Kidney capillary endothelial cell (primary cell): ENCODE measurements at regions not wholly inside any gene's neighbourhood (a gene's known extent, or its start where the extent isn't known, plus 50 kb on each side); places are given as distances from the start of the nearest gene placed in this dataset.

Source experiments
- DNase-seq: peaks from one replicate; pipeline ENCODE4 v3.0.0-alpha.2; 2018; ENCODE audit warnings: low spot score

DNA sequence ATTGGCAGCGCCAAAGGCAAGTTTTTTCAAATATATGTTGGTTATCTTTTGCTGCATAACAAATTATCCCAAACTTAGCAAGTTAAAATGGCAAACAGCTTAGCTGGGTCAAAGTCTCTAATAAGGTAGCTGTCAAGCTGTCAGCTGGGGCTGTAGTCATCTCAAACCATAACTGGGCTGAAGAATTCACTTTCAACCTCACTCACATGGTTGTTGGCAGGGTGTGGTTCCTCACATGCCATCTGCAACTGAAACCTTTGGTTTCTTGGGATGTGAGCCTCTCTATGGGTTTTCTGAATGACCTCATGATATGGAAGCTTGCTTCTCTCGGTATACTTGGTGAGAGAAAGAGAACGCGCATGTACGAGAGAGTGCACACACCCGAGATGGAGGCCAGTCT is 125.4 kb downstream of the LRIG3 start:
- no peak for DNase-seq

DNA sequence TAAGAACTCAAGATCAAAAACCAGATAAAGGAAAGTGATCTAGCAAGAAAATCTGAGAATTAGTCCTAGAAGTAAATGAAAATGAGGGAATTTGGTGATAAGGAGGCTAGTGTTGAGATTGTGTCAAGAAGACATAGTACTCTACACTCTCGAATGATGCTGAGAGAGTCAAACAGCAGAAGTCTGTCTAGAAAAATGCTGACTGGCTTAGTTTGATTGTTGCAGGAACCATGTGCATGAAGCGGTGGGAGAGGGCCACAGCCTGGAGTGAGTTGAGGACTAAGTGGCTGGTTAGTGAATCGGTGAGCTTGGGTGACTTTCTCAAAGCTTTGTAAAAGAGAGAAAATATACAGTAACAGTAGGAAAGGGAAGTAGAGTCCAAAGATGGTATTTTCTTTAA is 124.5 kb downstream of the LRIG3 start:
- DNase-seq = no peak

DNA sequence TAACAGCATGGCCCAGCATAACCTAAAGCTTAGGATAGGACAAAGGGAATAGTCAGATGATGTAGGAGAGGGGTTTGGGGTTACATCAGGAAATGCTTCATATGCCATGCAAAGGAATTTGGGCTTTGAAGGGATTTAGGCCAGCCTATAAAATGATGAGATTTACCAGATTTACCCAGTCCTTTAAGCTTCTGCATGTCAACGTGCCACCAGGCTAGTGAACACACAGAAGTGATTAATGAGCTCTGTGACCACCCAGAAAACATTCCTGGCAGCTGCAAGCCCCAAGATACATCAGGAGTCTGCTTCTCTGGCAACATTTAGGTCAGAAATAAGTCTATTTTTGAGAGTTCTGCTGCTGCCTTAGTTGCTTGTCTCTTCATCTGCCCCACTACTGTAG is 118.3 kb downstream of the LRIG3 start:
- DNase-seq = no peak

DNA sequence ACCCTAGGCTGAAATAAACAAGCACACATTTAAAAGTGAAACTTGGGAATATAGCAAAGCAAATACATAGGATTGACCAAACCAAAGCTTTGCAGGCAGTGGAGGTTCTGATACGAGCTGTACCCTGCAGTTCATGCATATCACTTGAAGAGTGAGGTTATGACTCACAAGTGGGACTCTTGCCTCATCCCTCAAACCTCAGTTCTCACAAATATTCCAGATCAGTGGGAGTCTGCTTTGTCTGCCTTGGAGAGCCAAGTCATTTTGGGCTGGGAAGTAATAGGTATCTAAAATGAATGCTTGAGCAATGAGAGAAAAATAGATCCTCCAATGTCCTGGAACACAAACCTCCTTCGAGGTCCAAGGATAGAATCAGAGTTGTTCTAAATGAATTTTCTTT is 116.4 kb downstream of the LRIG3 start:
- no peak for DNase-seq

DNA sequence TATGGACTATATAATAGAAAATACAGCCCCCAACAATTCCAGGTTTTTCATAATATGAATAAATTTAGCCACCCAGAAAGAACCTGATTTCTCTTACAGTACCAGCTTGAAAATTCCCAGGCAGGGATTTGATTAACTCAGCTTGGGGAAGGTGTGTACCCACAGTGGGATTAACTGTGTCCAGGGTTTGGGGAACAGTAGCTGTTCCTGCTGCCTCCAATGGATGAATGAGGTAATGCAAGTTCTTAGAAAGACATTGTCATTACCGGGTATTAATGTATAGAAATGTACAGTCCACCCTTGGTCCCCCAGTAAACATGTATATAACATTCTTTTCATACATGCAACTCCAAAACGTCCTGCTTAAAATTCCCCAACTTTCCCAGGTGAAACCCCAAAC is 115.6 kb downstream of the LRIG3 start:
- DNase-seq = no peak

DNA sequence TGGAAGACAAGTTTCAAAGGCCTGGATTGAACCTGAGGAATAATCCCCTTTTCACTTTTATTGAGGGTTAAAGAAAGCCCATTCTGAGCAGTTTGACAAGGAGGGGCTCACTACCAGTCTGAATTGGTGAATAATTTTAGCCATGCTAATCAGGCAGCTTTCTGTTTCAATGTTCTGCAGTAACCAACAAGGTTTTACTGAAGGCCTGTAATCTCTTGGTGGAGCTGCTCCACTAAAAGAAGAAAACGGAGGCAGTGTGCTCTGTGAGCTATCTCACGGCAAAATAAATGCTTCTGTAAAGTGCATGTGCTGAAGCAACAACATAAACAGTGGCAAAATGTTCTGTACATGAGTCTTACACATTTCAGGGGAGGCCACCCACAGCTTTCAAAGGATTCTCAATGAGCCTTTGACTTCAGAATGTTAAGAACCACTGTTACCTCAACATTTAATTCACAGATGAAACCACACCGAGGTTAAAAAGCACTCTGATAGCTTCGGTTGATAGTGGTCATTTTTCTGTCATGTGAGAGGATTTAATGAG is 111.2 kb downstream of the LRIG3 start:
- no peak for DNase-seq

DNA sequence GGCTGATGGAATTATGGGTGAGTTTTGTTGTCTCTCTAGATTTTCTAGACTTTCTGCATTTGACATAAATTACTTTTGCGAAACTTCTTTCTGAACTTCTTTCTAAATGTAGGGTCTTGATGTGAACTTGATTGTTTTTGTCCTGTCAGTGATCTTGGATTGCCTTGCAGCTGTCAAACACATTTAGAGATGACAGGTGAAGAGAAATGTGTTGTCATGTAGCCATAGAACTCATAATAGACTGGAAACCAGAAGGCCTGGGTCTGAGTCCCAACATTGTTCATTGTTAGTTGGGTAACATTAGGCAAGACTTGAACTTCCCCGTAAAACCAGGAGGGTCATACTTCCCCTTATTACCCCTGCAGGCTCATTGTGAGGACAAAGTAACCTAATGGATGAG is 109.0 kb downstream of the LRIG3 start:
- no peak for DNase-seq

DNA sequence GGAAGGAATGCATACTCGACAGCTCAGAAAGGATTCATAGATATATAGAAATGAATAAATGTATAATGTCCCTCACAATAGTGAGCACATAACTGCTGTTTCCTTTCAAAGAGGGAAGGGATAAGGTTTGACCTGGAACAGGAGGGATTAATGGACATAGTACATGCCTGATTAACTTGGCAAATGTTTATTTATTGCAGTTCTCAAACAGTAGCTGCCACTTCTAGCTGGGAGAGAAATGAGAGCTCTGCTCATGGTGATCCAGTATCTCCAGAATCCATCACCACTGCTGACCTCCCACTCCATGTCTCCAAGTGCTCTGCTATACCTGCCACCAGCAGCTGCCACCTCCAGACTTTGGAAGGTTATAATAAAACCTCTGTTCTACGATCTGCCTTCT is 108.1 kb downstream of the LRIG3 start:
- no peak for DNase-seq

DNA sequence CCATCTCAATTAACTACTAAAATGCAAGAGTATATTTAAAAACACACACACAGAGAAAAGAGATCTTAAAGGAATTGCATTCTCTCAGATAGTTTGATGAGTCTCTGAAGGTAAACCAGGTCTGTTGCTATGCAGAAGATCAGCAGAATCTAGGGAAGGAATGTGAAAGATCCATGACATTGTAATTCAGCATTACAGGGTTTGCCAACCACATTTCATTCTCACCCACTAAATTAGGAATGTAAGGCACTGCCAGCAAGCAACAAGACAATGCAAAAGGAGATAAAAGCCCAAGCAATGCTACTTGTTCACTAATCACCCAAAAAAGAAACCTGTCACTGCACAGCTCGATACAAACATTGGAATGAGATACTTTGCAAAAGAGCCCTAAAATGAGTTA is 106.3 kb downstream of the LRIG3 start:
- DNase-seq = no peak

DNA sequence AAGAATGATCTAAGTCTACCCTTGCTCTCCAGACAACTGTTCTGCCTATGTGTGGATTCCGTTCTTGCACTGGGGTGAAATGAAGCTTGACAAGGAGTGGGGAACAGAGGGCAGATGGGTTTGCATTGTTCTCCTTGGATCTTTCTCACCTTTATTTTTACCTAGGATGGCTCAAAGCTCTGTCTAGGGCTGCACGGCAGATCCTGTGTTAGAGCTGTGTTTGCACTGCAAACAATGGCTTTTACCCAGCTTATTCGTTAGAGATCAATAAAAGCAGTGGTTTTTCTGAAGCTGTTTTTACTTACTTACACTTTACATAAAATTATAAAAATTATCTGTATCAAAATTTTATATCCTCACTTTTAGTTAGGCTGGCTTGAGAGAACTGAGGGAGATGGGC is 105.1 kb downstream of the LRIG3 start:
- DNase-seq = no peak

DNA sequence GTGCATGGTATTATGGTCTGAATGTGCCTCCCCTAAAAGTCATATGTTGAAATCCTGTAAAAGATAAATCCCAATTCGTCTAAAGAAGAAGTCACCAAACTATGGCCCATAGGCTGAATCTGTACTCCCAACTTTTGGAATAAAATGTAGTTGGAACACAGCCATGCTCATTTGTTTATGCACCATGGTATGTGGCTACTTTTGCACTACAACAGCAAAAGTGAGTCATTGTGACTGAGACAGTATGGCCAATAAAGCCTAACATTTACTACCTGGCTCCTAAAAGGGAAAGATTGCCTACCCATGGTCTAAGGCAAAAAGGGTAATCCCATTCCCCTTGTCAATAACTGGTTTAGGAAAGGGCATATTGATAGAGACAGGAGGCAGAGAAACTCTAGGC is 101.8 kb downstream of the LRIG3 start:
- no peak for DNase-seq

DNA sequence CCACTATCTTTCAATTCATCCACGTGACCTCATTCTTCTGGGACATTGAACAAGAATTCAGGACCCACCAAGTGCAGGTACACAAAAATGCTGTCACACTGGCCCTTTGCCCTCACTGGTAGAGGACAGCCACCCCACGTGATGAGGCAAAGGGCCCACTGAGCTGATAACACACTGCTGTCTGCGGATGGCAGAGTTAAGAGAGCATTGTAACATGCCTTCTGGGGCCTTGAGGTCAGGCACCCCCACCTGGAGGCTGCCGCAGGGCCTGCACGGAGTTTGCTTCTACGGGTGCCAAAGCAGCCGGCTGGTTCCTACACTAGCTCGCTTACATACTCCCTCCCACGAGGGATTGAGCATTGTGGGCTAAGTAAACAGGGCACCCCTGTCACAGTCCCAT is 101.0 kb downstream of the LRIG3 start:
- no peak for DNase-seq

DNA sequence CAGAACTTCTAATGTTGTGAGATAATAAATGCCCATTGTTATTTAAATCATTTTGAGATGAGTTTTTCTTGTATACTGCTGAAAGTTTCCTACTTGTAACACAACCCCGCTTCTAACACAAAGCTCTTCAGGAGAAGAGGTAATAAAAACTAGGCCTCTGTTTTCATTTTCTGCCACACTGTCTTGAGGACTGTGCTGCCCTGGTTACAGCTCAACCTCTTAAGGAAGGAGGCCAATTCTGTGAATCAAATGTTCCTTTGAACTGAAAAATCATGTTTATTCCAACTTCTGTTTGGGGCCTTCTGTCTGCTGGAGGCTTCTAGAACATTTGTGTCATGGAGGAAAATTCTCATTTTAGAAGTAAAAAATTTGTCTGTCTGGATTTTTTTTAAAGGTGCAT is 100.3 kb downstream of the LRIG3 start:
- no peak for DNase-seq
